ENCODE measurements at regions not wholly inside any gene's neighbourhood (a gene's known extent, or its start where the extent isn't known, plus 50 kb on each side); places are given as distances from the start of the nearest gene placed in this dataset.

DNA sequence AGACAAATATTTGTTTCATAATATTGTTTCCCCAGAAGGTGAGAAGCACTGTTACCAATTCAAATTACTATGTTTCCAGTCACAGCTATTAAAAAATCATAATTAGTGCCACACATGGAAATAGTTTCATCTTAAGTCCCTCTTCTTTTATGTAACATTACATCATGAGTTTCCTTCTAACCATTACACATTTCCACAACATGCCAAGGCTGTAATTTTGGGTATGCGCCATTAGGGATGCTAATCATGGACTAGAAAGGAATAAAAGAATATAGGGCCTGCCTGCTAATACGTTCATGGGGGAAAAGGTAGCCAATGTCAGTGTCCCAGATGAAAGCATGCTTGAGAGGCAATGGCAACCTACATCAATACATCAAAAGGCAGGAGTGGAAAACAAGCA lies 142.5 kb upstream of the LPAR1 start:
- no peak for DNase-seq (ENCODE audit: low read depth)
- TF ChIP-seq, protein P1, sequence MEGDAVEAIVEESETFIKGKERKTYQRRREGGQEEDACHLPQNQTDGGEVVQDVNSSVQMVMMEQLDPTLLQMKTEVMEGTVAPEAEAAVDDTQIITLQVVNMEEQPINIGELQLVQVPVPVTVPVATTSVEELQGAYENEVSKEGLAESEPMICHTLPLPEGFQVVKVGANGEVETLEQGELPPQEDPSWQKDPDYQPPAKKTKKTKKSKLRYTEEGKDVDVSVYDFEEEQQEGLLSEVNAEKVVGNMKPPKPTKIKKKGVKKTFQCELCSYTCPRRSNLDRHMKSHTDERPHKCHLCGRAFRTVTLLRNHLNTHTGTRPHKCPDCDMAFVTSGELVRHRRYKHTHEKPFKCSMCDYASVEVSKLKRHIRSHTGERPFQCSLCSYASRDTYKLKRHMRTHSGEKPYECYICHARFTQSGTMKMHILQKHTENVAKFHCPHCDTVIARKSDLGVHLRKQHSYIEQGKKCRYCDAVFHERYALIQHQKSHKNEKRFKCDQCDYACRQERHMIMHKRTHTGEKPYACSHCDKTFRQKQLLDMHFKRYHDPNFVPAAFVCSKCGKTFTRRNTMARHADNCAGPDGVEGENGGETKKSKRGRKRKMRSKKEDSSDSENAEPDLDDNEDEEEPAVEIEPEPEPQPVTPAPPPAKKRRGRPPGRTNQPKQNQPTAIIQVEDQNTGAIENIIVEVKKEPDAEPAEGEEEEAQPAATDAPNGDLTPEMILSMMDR (conservative IDR thresholded peaks at IDR 0.05; ENCODE audit: low read depth, low read length) = no peak
- H3K4me3 ChIP-seq (ENCODE audit: low read depth, low read length) = no peak overlapping the region

DNA sequence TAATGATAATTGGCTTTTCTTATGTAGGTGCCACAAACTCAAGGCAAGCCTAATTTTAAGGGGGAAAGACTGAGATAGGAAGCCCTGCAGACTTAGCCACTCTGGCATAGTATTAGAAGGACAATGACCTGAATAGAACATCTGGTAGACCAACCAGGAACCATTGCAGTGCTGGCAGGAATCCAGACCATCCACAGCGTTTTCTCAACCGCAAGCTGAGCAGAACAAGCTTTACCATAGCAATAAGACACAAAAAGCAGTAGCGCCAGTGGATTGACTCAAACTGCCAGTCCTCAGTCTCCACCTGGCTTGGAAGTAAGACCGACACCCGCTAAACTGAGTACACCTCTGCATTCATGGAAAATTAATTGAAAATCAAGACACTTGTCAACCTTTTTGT lies 141.3 kb upstream of the LPAR1 start:
- peak; percentile 51 for DNase-seq (ENCODE audit: low read depth)
- no peak overlapping the region for H3K4me3 ChIP-seq (ENCODE audit: low read depth, low read length)
- TF ChIP-seq, protein P1 (conservative IDR thresholded peaks at IDR 0.05; ENCODE audit: low read depth, low read length) = no peak

DNA sequence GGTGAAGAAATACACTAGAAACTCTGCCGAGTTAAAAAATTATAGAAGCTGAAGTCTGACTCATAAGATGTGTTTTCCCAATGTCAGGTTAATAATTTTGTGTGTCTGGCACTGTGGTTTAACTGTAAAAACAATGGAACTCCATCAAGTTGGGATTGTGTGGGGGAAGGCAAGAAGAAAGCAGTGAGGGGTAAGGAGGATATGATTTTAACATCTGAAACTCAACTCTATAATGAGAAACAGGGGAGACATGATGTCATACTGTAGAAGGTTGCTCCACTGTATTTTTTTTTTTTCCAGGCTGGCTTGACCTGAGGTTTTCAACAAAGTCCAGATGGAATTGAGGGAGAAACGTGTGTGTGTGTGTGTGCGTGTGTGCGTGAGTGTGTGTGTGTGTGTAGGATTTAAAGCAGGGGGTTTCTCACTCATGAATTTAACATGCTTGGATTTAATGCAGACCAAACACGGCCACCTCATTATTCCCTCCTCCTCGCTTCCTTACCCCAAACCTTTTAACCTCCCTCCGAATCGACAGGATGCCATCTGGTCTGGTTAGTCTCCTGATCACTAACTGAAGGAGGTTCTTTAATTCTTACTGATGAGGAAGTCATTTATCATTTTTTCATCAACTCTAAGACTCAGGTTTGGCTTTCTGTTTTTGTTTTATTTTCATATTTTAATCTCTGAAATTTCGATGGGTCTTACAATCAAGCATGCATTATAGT lies 140.2 kb upstream of the LPAR1 start:
- no peak overlapping the region for H3K4me3 ChIP-seq (ENCODE audit: low read depth, low read length)

DNA sequence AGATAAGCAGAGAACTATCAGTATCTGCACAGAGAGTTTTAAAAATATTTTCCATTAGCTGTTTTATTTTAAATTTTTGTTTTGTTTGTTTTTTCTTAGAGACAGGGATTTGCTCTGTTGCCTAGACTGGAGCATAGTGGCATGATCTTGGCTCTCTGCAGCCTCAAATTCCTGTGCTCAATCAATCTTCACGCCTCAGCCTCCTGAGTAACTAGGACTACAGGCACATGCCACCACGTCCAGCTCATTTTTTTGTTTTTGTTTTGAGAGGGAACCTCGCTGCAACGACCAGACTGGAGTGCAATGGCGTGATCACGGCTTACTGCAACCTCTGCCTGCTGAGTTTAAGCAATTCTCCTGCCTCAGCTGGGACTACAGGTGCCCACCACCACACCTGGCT lies 138.2 kb upstream of the LPAR1 start:
- TF ChIP-seq, protein P1 (conservative IDR thresholded peaks at IDR 0.05; ENCODE audit: low read depth, low read length) = no peak
- H3K4me3 ChIP-seq (ENCODE audit: low read depth, low read length) = no peak overlapping the region
- DNase-seq (ENCODE audit: low read depth) = no peak

More for the DNA sequence above, 140.2 kb upstream of the LPAR1 start:
- peak; percentile 79 for DNase-seq (ENCODE audit: low read depth)
- TF ChIP-seq, protein P1 (conservative IDR thresholded peaks at IDR 0.05; ENCODE audit: low read depth, low read length) = no peak

DNA sequence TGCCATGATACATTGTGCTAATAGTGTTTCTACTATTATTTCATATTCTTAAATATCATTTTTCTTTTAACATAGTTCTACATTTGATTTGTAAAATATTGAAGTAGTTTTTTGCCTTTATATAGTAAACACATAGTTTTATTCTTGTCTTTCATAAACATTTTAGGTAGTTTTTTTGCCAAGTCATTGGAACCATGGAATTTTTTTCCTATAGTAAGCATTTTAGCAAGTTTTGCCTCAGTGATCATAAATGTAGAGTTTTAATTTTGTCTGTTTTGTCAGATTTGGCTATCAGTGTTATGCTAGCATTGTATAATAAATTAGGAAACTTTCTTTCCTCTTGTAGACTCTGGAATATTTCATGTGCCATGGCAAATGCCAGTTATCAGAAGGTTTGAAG lies 137.1 kb upstream of the LPAR1 start:
- TF ChIP-seq, protein P1 (conservative IDR thresholded peaks at IDR 0.05; ENCODE audit: low read depth, low read length) = no peak
- no peak for DNase-seq (ENCODE audit: low read depth)
- H3K4me3 ChIP-seq (ENCODE audit: low read depth, low read length) = no peak overlapping the region

DNA sequence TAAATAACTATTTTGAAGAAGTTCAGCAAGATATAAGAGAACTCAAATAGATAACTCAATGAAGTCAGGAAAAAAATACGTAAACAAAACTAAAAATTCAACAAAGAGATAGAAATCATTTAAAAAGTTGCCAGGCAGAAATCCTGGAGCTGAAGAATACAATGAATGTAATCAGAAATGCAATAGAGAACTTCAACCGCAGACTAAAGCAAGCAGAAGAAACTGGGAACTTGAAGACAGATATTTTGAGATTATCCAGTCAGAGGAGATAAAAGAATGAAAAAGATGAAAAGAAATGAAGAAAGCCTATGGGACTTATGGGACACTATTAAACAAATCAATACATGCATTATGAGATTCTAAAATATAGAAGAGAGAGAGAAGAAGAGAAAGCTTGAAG lies 129.1 kb upstream of the LPAR1 start:
- H3K4me3 ChIP-seq (ENCODE audit: low read depth, low read length) = no peak overlapping the region
- DNase-seq (ENCODE audit: low read depth) = no peak
- TF ChIP-seq, protein P1 (conservative IDR thresholded peaks at IDR 0.05; ENCODE audit: low read depth, low read length) = no peak

All from choroid plexus epithelial cell (primary cell).